ENCODE measurements at regions not wholly inside any gene's neighbourhood (a gene's known extent, or its start where the extent isn't known, plus 50 kb on each side); places are given as distances from the start of the nearest gene placed in this dataset.

GRCh38 chr2:16067444-16067843 is 127.1 kb downstream of the MYCN start:
- TF ChIP-seq ZBTB33 (IDR thresholded peaks at IDR 0.05) = no peak
- TF ChIP-seq EGR1 (IDR thresholded peaks at IDR 0.05; ENCODE audit: low read depth in 2 of 2) = no peak
- TF ChIP-seq REST (IDR thresholded peaks at IDR 0.05) = no peak
- TF ChIP-seq CTCF (IDR thresholded peaks at IDR 0.05; ENCODE audit: low read depth, low read length, missing input control) = no peak
- TF ChIP-seq YY1 (IDR thresholded peaks at IDR 0.05) = no peak
- TF ChIP-seq SP1 (IDR thresholded peaks at IDR 0.05) = no peak
- no peak for TF ChIP-seq RAD21 (IDR thresholded peaks at IDR 0.05)
- TF ChIP-seq FOXA2 (IDR thresholded peaks at IDR 0.05) = no peak
- TF ChIP-seq MAX (IDR thresholded peaks at IDR 0.05) = no peak
- TF ChIP-seq FOXA1 (IDR thresholded peaks at IDR 0.05) = no peak
- TF ChIP-seq JUND (IDR thresholded peaks at IDR 0.05) = no peak
- TF ChIP-seq HNF4A (conservative IDR thresholded peaks at IDR 0.05) = no peak
- no peak for TF ChIP-seq RXRA (IDR thresholded peaks at IDR 0.05)
- TF ChIP-seq GABPA (IDR thresholded peaks at IDR 0.05 in 1 of 2, conservative IDR thresholded peaks at IDR 0.05 in 1 of 2) = no peak
- TF ChIP-seq TAF1 (conservative IDR thresholded peaks at IDR 0.05) = no peak
- no peak for TF ChIP-seq ATF3 (IDR thresholded peaks at IDR 0.05)
- no peak for TF ChIP-seq HNF4G (IDR thresholded peaks at IDR 0.05)
- Histone ChIP-seq H3K27ac (ENCODE audit: low read depth in 1 of 2, low read length in 2 of 2) (no peak overlapping the region), H3K9ac (ENCODE audit: low read depth in 1 of 2, low read length in 2 of 2) (no peak overlapping the region), H3K4me3 (ENCODE audit: low read depth in 1 of 3, low read length in 3 of 3) (no peak overlapping the region), H3K4me1 (ENCODE audit: control insufficient read depth in 4 of 4, insufficient read depth in 4 of 4, low read length in 3 of 4) (no peaks in the 10 kb centered on the region), H3K36me3 (ENCODE audit: control insufficient read depth in 4 of 4, insufficient read depth in 3 of 4, low read depth in 1 of 4, low read length in 3 of 4) (no peaks in the 10 kb centered on the region), H3K27me3 (ENCODE audit: control insufficient read depth in 4 of 4, insufficient read depth in 4 of 4, low read length in 3 of 4) (no peaks in the 10 kb centered on the region), H3K9me3 (ENCODE audit: control insufficient read depth in 4 of 4, low read length in 3 of 4) (peaks cover 2 to 13% (median 4%) of the 10 kb centered on the region in 4 donors)
- WGBS = 82% methylated on average over 5 of the region's 5 CpGs
- no peak for DNase-seq (ENCODE audit: low spot score)

GRCh38 chr2:16067037-16067406 is 126.7 kb downstream of the MYCN start:
- Histone ChIP-seq H3K36me3 (ENCODE audit: control insufficient read depth in 4 of 4, insufficient read depth in 3 of 4, low read depth in 1 of 4, low read length in 3 of 4) (no peaks in the 10 kb centered on the region), H3K9me3 (ENCODE audit: control insufficient read depth in 4 of 4, low read length in 3 of 4) (peaks cover 2 to 13% (median 4%) of the 10 kb centered on the region in 4 donors), H3K4me3 (ENCODE audit: low read depth in 1 of 3, low read length in 3 of 3) (no peak overlapping the region), H3K9ac (ENCODE audit: low read depth in 1 of 2, low read length in 2 of 2) (no peak overlapping the region), H3K27ac (ENCODE audit: low read depth in 1 of 2, low read length in 2 of 2) (no peak overlapping the region), H3K27me3 (ENCODE audit: control insufficient read depth in 4 of 4, insufficient read depth in 4 of 4, low read length in 3 of 4) (no peaks in the 10 kb centered on the region), H3K4me1 (ENCODE audit: control insufficient read depth in 4 of 4, insufficient read depth in 4 of 4, low read length in 3 of 4) (no peaks in the 10 kb centered on the region)
- TF ChIP-seq ATF3 (IDR thresholded peaks at IDR 0.05) = no peak
- TF ChIP-seq JUND (IDR thresholded peaks at IDR 0.05) = no peak
- TF ChIP-seq RAD21 (IDR thresholded peaks at IDR 0.05) = no peak
- no peak for TF ChIP-seq HNF4A (conservative IDR thresholded peaks at IDR 0.05)
- TF ChIP-seq CTCF (IDR thresholded peaks at IDR 0.05; ENCODE audit: low read depth, low read length, missing input control) = no peak
- no peak for TF ChIP-seq GABPA (IDR thresholded peaks at IDR 0.05 in 1 of 2, conservative IDR thresholded peaks at IDR 0.05 in 1 of 2)
- TF ChIP-seq NR2F2 (IDR thresholded peaks at IDR 0.05) = no peak
- no peak for TF ChIP-seq SP1 (IDR thresholded peaks at IDR 0.05)
- no peak for TF ChIP-seq YY1 (IDR thresholded peaks at IDR 0.05)
- TF ChIP-seq EGR1 (IDR thresholded peaks at IDR 0.05; ENCODE audit: low read depth in 2 of 2) = no peak
- no peak for TF ChIP-seq REST (IDR thresholded peaks at IDR 0.05)
- no peak for TF ChIP-seq FOXA2 (IDR thresholded peaks at IDR 0.05)
- no peak for DNase-seq (ENCODE audit: low spot score)
- 90% methylated on average over 10 of the region's 10 CpGs for WGBS
